Panc1 (cell line): ENCODE measurements at regions not wholly inside any gene's neighbourhood (a gene's known extent, or its start where the extent isn't known, plus 50 kb on each side); places are given as distances from the start of the nearest gene placed in this dataset.

Experiments used
- ATAC-seq: fragments of 200-7000 bp; cut with Tn5 transposase; 2 replicates; pipeline ENCODE4 v1.9.1; 2020; ENCODE audit warnings: mild to moderate bottlenecking, moderate library complexity
- BruUV-seq: library from RNA; stranded (reverse); fragments of 400-500 nt; replicated peaks from 2 replicates; lab custom pipeline; 2021; lab: Mats Ljungman, UMichigan
- CTCF ChIA-PET: fragments of 300-600 bp; sonication (Branson Sonifier 250); formaldehyde crosslinking; loops from one replicate; lab custom pipeline; 2022; ENCODE audit warnings: antibody characterized with exemption; lab: Charles Lee
- POLR2A ChIA-PET: fragments of 300-600 bp; sonication (Branson Sonifier 250); formaldehyde crosslinking; loops from one replicate; lab custom pipeline; 2022; ENCODE audit warnings: antibody characterized with exemption; lab: Charles Lee
- DNase-seq: peaks from one replicate; pipeline ENCODE4 v3.0.0-alpha.2; 2010; ENCODE audit warnings: low read depth, low spot score
- H3K27ac ChIP-seq: 2 replicates; pipeline ENCODE4 v1.5.1; 2011; ENCODE audit warnings: mild to moderate bottlenecking, low read length, inconsistent platforms
- H3K27me3 ChIP-seq: fragments of 200-500 bp; sonication (Bioruptor generic); 2 replicates; pipeline ENCODE4 v1.6.0; 2014; ENCODE audit warnings: low read length, inconsistent platforms; ENCODE audit not compliant: control insufficient read depth, insufficient read depth
- H3K36me3 ChIP-seq: fragments of 200-500 bp; sonication (Bioruptor generic); 2 replicates; pipeline ENCODE4 v1.5.1; 2014; ENCODE audit warnings: inconsistent platforms, mild to moderate bottlenecking, low read length, moderate library complexity; ENCODE audit not compliant: control insufficient read depth, insufficient read depth
- H3K4me1 ChIP-seq: 2 replicates; pipeline ENCODE4 v1.5.1; 2011; ENCODE audit warnings: inconsistent platforms, mild to moderate bottlenecking, low read length, moderate library complexity; ENCODE audit not compliant: control insufficient read depth, insufficient read depth
- H3K4me3 ChIP-seq, 2 experiments: 2 replicates each; pipeline ENCODE4 v1.5.1; 2011 to 2012; ENCODE audit warnings: low read depth in 2 of 2, low read length in 2 of 2, mild to moderate bottlenecking in 2 of 2, inconsistent platforms in 1 of 2, moderate library complexity in 1 of 2
- H3K9me3 ChIP-seq: fragments of 200-500 bp; sonication (Bioruptor generic); 2 replicates; pipeline ENCODE4 v1.5.1; 2014; ENCODE audit warnings: low read depth, mild to moderate bottlenecking, inconsistent platforms, low read length, moderate library complexity; ENCODE audit not compliant: control insufficient read depth, insufficient read depth
- CTCF ChIP-seq: fragments of 450-650 bp; IDR thresholded peaks from 2 replicates; pipeline ENCODE4 v1.5.1; 2017; ENCODE audit warnings: mild to moderate bottlenecking
- POLR2AphosphoS5 ChIP-seq: IDR thresholded peaks from 2 replicates; pipeline ENCODE4 v1.6.1; 2012; ENCODE audit warnings: mild to moderate bottlenecking, low read depth, low read length, moderate library complexity
- REST ChIP-seq, 2 experiments: IDR thresholded peaks; 2 replicates each; pipeline ENCODE4 v1.6.1; 2011 to 2012; ENCODE audit warnings: low read depth in 2 of 2, control low read depth in 1 of 2, low read length in 1 of 2, mild to moderate bottlenecking in 1 of 2, moderate library complexity in 1 of 2; ENCODE audit not compliant: insufficient read depth in 1 of 2
- SIN3A ChIP-seq: IDR thresholded peaks from 2 replicates; pipeline ENCODE4 v1.6.1; 2012; ENCODE audit warnings: low read depth, mild to moderate bottlenecking, low read length, moderate library complexity, borderline replicate concordance; ENCODE audit not compliant: insufficient read depth
- TCF7L2 ChIP-seq: IDR thresholded peaks from 2 replicates; pipeline ENCODE4 v1.6.1; 2011; ENCODE audit warnings: mild to moderate bottlenecking, low read depth, low read length, inconsistent platforms
- in situ Hi-C: cut with HindIII; loops from 2 replicates; pipeline ENCODE4 v1.10.0; 2016; ENCODE audit warnings: low sequenced_read_pairs, low pct_unique_long_range_greater_than_20kb
- intact Hi-C: fragments of 100-400 bp; cut with micrococcal nuclease; formaldehyde crosslinking; loops from one replicate; pipeline ENCODE4 v1.10.0; 2022; ENCODE audit not compliant: unreplicated experiment

DNA sequence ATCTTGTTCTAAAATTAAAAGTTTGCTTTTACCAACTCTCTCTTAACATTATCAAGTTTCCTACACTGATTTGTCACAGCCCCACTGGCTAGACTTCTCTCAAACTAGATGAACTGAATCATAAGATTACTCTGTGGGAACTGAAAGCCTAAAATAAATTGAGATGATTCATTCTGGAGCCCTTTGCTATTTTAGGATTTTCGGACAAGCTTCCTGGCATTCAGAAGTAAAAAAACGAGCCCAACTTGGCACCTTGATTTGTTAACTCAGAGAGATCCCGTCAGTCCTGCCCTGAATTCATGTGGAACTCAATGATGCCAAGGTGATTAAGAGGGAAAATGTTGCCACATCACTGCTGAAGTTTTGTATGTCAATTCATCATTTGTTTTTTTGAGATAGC is 122.0 kb upstream of the NRSN1 start:
- TF ChIP-seq REST (IDR thresholded peaks at IDR 0.05; ENCODE audit: insufficient read depth in 1 of 2, low read depth in 2 of 2, low read length in 1 of 2) (no peak), CTCF (no peak), TCF7L2 (no peak)
- Histone ChIP-seq H3K27me3 (no peaks in the 10 kb centered on the region), H3K9me3 (no peaks in the 10 kb centered on the region), H3K4me3 (no peak overlapping the region), H3K36me3 (no peaks in the 10 kb centered on the region), H3K27ac (no peak overlapping the region), H3K4me1 (no peaks in the 10 kb centered on the region)
- intact Hi-C loops (no loop called here), in situ Hi-C loops (no loop called here)
- ChIA-PET POLR2A (no interaction called here), CTCF (no interaction called here)
- ATAC-seq (no peak), DNase-seq (no peak)
- BruUV-seq: no TSS peak

DNA sequence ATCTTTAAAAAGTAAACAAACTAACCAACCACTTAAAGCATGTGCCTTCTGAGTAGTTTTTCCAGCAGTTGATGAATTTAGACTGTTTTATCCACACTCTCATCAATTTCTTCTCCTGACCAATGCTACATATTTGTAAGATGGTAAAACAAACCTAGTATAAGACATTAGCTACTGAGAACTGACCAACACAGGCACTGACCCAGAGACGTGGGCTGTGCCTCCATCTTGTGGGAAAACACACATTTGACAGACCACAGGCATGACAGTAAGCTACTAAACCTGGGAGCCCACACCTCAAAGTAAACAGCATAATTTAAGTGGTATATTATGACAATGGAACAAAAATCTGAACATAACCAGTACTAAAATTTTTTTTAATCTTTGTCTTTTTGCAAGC is 121.4 kb upstream of the NRSN1 start:
- DNase-seq (no peak), ATAC-seq (no peak)
- Histone ChIP-seq H3K4me3 (no peak overlapping the region), H3K36me3 (no peaks in the 10 kb centered on the region), H3K4me1 (no peaks in the 10 kb centered on the region), H3K9me3 (no peaks in the 10 kb centered on the region), H3K27ac (no peak overlapping the region), H3K27me3 (no peaks in the 10 kb centered on the region)
- ChIA-PET POLR2A (no interaction called here), CTCF (interaction anchor here (0.5 kb wide), 1 partner anchor 92 kb away, joined by 5 read pairs; no protein-coding TSS in a partner anchor)
- TF ChIP-seq CTCF: no peak; the same call in 1 of the 2 replicates
- TF ChIP-seq POLR2AphosphoS5: no peak
- no peak for TF ChIP-seq REST (IDR thresholded peaks at IDR 0.05; ENCODE audit: insufficient read depth in 1 of 2, low read depth in 2 of 2, low read length in 1 of 2)
- no peak for TF ChIP-seq TCF7L2
- no peak for TF ChIP-seq SIN3A
- BruUV-seq: no TSS peak
- intact Hi-C loops: no loop called here
- in situ Hi-C loops: no loop called here
